Parathyroid adenoma (tissue), 2 donors: ENCODE measurements at regions not wholly inside any gene's neighbourhood (a gene's known extent, or its start where the extent isn't known, plus 50 kb on each side); places are given as distances from the start of the nearest gene placed in this dataset.
"Not testable (repeated sequence)": the region's sequence is repeated elsewhere in the genome, so short reads cannot be mapped to it uniquely, and the experiment has no call there.

Experiments used
- H2AFZ ChIP-seq: fragments of 300-600 bp; sonication (generic); one replicate; pipeline ENCODE4 v1.7.0; 2017; ENCODE audit warnings: antibody characterized with exemption, mild to moderate bottlenecking
- H3K27ac ChIP-seq: fragments of 300-600 bp; sonication (generic); one replicate; pipeline ENCODE4 v1.7.0; 2017
- H3K27me3 ChIP-seq: fragments of 300-600 bp; sonication (generic); one replicate; pipeline ENCODE4 v1.7.0; 2017; ENCODE audit warnings: low read length; ENCODE audit not compliant: control insufficient read depth, insufficient read depth
- H3K36me3 ChIP-seq: fragments of 300-600 bp; sonication (generic); one replicate; pipeline ENCODE4 v1.7.0; 2017; ENCODE audit warnings: low read length; ENCODE audit not compliant: control insufficient read depth, insufficient read depth
- H3K4me1 ChIP-seq: fragments of 300-600 bp; sonication (generic); one replicate; pipeline ENCODE4 v1.7.0; 2017; ENCODE audit warnings: control low read depth
- H3K4me2 ChIP-seq: fragments of 300-600 bp; sonication (generic); one replicate; pipeline ENCODE4 v1.7.0; 2017; ENCODE audit warnings: low read length
- H3K4me3 ChIP-seq: fragments of 300-600 bp; sonication (generic); one replicate; pipeline ENCODE4 v1.7.0; 2017; ENCODE audit warnings: low read depth, low read length
- H3K79me2 ChIP-seq: fragments of 300-600 bp; sonication (generic); one replicate; pipeline ENCODE4 v1.7.0; 2017; ENCODE audit warnings: control low read depth
- H3K9ac ChIP-seq: fragments of 300-600 bp; sonication (generic); one replicate; pipeline ENCODE4 v1.7.0; 2017; ENCODE audit warnings: mild to moderate bottlenecking
- H3K9me3 ChIP-seq: fragments of 300-600 bp; sonication (generic); one replicate; pipeline ENCODE4 v1.7.0; 2017; ENCODE audit warnings: low read length; ENCODE audit not compliant: control insufficient read depth
- donor health status: primary hyperparathyroidism.

- H3K9me3 ChIP-seq, H3K79me2 ChIP-seq, H3K36me3 ChIP-seq, H3K4me1 ChIP-seq, H3K27me3 ChIP-seq, H2AFZ ChIP-seq, H3K4me2 ChIP-seq, H3K4me3 ChIP-seq, H3K27ac ChIP-seq, H3K9ac ChIP-seq: not testable (repeated sequence)
Observed at GRCh38 chr5:62237944-62238343, 68.1 kb upstream of the KIF2A start.

- not testable (repeated sequence) for H3K27me3 ChIP-seq, H3K9ac ChIP-seq, H3K4me2 ChIP-seq, H3K27ac ChIP-seq, H3K36me3 ChIP-seq, H3K9me3 ChIP-seq, H3K4me1 ChIP-seq, H3K79me2 ChIP-seq, H3K4me3 ChIP-seq, H2AFZ ChIP-seq
Observed at GRCh38 chr5:62238584-62238983, 67.4 kb upstream of the KIF2A start.

- not testable (repeated sequence) for H3K9me3 ChIP-seq, H3K9ac ChIP-seq, H3K27me3 ChIP-seq, H3K4me1 ChIP-seq, H3K4me2 ChIP-seq, H2AFZ ChIP-seq, H3K27ac ChIP-seq, H3K36me3 ChIP-seq, H3K79me2 ChIP-seq, H3K4me3 ChIP-seq
Observed at GRCh38 chr5:62240494-62240893, 65.5 kb upstream of the KIF2A start.

- not testable (repeated sequence) for H3K9me3 ChIP-seq, H3K4me1 ChIP-seq, H3K9ac ChIP-seq, H3K27me3 ChIP-seq, H3K79me2 ChIP-seq, H2AFZ ChIP-seq, H3K4me2 ChIP-seq, H3K4me3 ChIP-seq, H3K27ac ChIP-seq, H3K36me3 ChIP-seq
Observed at GRCh38 chr5:62242000-62242399, 64.0 kb upstream of the KIF2A start.

GRCh38 chr5:62243046-62243445 is 63.0 kb upstream of the KIF2A start:
- not testable (repeated sequence) for H3K4me1 ChIP-seq, H3K36me3 ChIP-seq, H3K27me3 ChIP-seq, H3K79me2 ChIP-seq, H2AFZ ChIP-seq, H3K4me2 ChIP-seq, H3K4me3 ChIP-seq, H3K9ac ChIP-seq, H3K27ac ChIP-seq, H3K9me3 ChIP-seq

GRCh38 chr5:62248192-62248591 is 57.8 kb upstream of the KIF2A start:
- not testable (repeated sequence) for H2AFZ ChIP-seq, H3K9ac ChIP-seq, H3K36me3 ChIP-seq, H3K79me2 ChIP-seq, H3K4me2 ChIP-seq, H3K4me1 ChIP-seq, H3K4me3 ChIP-seq, H3K27ac ChIP-seq, H3K9me3 ChIP-seq, H3K27me3 ChIP-seq

- H3K27me3 ChIP-seq, H3K9me3 ChIP-seq, H3K4me2 ChIP-seq, H3K79me2 ChIP-seq, H2AFZ ChIP-seq, H3K4me3 ChIP-seq, H3K9ac ChIP-seq, H3K4me1 ChIP-seq, H3K27ac ChIP-seq, H3K36me3 ChIP-seq: not testable (repeated sequence)
Observed at GRCh38 chr5:62250085-62250484, 55.9 kb upstream of the KIF2A start.

- H3K9ac ChIP-seq, H3K36me3 ChIP-seq, H3K4me3 ChIP-seq, H3K27me3 ChIP-seq, H3K4me2 ChIP-seq, H3K9me3 ChIP-seq, H3K79me2 ChIP-seq, H3K4me1 ChIP-seq, H3K27ac ChIP-seq, H2AFZ ChIP-seq: not testable (repeated sequence)
Observed at GRCh38 chr5:62250919-62251318, 55.1 kb upstream of the KIF2A start.

- not testable (repeated sequence) for H3K79me2 ChIP-seq, H3K4me1 ChIP-seq, H3K27ac ChIP-seq, H3K36me3 ChIP-seq, H3K4me3 ChIP-seq, H2AFZ ChIP-seq, H3K4me2 ChIP-seq, H3K27me3 ChIP-seq, H3K9ac ChIP-seq, H3K9me3 ChIP-seq
Observed at GRCh38 chr5:62252519-62252918, 53.5 kb upstream of the KIF2A start.

- H2AFZ ChIP-seq, H3K9me3 ChIP-seq, H3K36me3 ChIP-seq, H3K27me3 ChIP-seq, H3K4me3 ChIP-seq, H3K79me2 ChIP-seq, H3K4me2 ChIP-seq, H3K27ac ChIP-seq, H3K9ac ChIP-seq, H3K4me1 ChIP-seq: not testable (repeated sequence)
Observed at GRCh38 chr5:62255551-62255950, 50.5 kb upstream of the KIF2A start.
